HepG2 (cell line): ENCODE measurements at regions not wholly inside any gene's neighbourhood (a gene's known extent, or its start where the extent isn't known, plus 50 kb on each side); places are given as distances from the start of the nearest gene placed in this dataset.

ENCODE experiments used
- ATAC-seq: fragments of 200-7000 bp; cut with Tn5 transposase; 3 replicates; pipeline ENCODE4 v1.9.1; 2020; ENCODE audit warnings: mild to moderate bottlenecking, moderate library complexity
- BruUV-seq: library from RNA; stranded (reverse); fragments of 400-500 nt; replicated peaks from 2 replicates; lab custom pipeline; 2021; lab: Mats Ljungman, UMichigan
- CTCF ChIA-PET: fragments of 300-600 bp; formaldehyde crosslinking; extraction: SDS; loops from one replicate; lab custom pipeline; 2021; ENCODE audit warnings: low total read pairs, inconsistent platforms, low intra/inter-chr PET ratio; lab: Yijun Ruan, JAX
- POLR2A ChIA-PET: fragments of 350-600 bp; sonication (Branson Sonifier 250); formaldehyde crosslinking; loops from one replicate; lab custom pipeline; 2020; ENCODE audit warnings: antibody characterized with exemption, inconsistent platforms; lab: Yijun Ruan, JAX
- DNase-seq: peaks from one replicate; pipeline ENCODE4 v3.0.0-alpha.2; 2015; ENCODE audit warnings: low spot score
- FAIRE-seq: peaks from 3 replicates; lab custom pipeline; 2011; peaks lifted over from hg19 to GRCh38; lab: Jason Lieb, UNC
- H2AFZ ChIP-seq: one replicate; pipeline ENCODE4 v1.6.1; 2011; ENCODE audit warnings: low read length, inconsistent platforms
- H3K27ac ChIP-seq: fragments of 300-600 bp; 3 replicates; pipeline ENCODE4 v1.8.0; 2011; ENCODE audit warnings: mixed run types, mild to moderate bottlenecking, mixed read lengths, low read length, inconsistent platforms; ENCODE audit not compliant: insufficient read depth; ENCODE audit errors: extremely low read length
- H3K27me3 ChIP-seq, 2 experiments: fragments of 200-600 bp in 1 of 2; 2 replicates in 1 of 2; 3 replicates in 1 of 2; pipeline versions ENCODE4 v1.6.0 to v1.8.0; 2011; ENCODE audit warnings: low read length in 2 of 2, mild to moderate bottlenecking in 2 of 2, moderate library complexity in 2 of 2, inconsistent platforms in 1 of 2; ENCODE audit not compliant: insufficient read depth in 2 of 2, control insufficient read depth in 1 of 2
- H3K36me3 ChIP-seq, 2 experiments: fragments of 200-600 bp in 1 of 2; replicated peaks in 1 of 2; 2 replicates in 1 of 2; 3 replicates in 1 of 2; pipeline versions ENCODE4 v1.5.1 to v1.8.0; 2011; ENCODE audit warnings: low read length in 2 of 2, inconsistent platforms in 1 of 2; ENCODE audit not compliant: insufficient read depth in 2 of 2, control insufficient read depth in 1 of 2
- H3K4me1 ChIP-seq: 2 replicates; pipeline ENCODE4 v1.5.1; 2012; ENCODE audit warnings: low read length, inconsistent platforms; ENCODE audit not compliant: insufficient read depth
- H3K4me2 ChIP-seq: 2 replicates; pipeline ENCODE4 v1.6.0; 2011; ENCODE audit warnings: low read depth, low read length, inconsistent platforms
- H3K4me3 ChIP-seq, 3 experiments: fragments of 200-600 bp in 1 of 3; sonication (generic), shearing (Covaris generic) in 1 of 3; replicated peaks in 1 of 3; 2 replicates each; pipeline ENCODE4 v1.5.1; 2011 to 2016; ENCODE audit warnings: low read length in 3 of 3, inconsistent platforms in 2 of 3, low read depth in 2 of 3, mild to moderate bottlenecking in 2 of 3, control low read depth in 1 of 3, mixed read lengths in 1 of 3; ENCODE audit not compliant: insufficient read depth in 1 of 3
- H3K79me2 ChIP-seq: one replicate; pipeline ENCODE4 v1.6.1; 2011; ENCODE audit warnings: low read length, inconsistent platforms; ENCODE audit not compliant: insufficient read depth
- H3K9ac ChIP-seq: 2 replicates; pipeline ENCODE4 v1.6.0; 2011; ENCODE audit warnings: mild to moderate bottlenecking, low read depth, low read length, inconsistent platforms; ENCODE audit not compliant: insufficient read depth
- H3K9me3 ChIP-seq: 2 replicates; pipeline ENCODE4 v1.5.1; 2012; ENCODE audit warnings: mild to moderate bottlenecking, low read length
- H4K20me1 ChIP-seq: 2 replicates; pipeline ENCODE4 v1.6.0; 2011; ENCODE audit warnings: inconsistent platforms, mild to moderate bottlenecking, low read length, moderate library complexity; ENCODE audit not compliant: insufficient read depth
- ARID5B ChIP-seq: IDR thresholded peaks from 2 replicates; pipeline ENCODE4 v1.4.0; 2020; ENCODE audit warnings: mild to moderate bottlenecking, missing genetic modification reagents
- E2F5 ChIP-seq: sonication (generic); formaldehyde crosslinking; conservative IDR thresholded peaks from 2 replicates; pipeline ENCODE4 v1.4.0; 2020; ENCODE audit warnings: missing genetic modification reagents
- FOXK2 ChIP-seq: fragments of 450-650 bp; IDR thresholded peaks from 2 replicates; pipeline ENCODE4 v1.6.1; 2016
- HHEX ChIP-seq: IDR thresholded peaks from 2 replicates; pipeline ENCODE4 v1.6.1; 2016; ENCODE audit warnings: control low read depth
- KDM2A ChIP-seq: sonication (generic); formaldehyde crosslinking; IDR thresholded peaks from 2 replicates; pipeline ENCODE4 v1.4.0; 2020; ENCODE audit warnings: low read depth, missing genetic modification reagents, borderline replicate concordance
- NR2C2 ChIP-seq: sonication (generic); formaldehyde crosslinking; IDR thresholded peaks from 2 replicates; pipeline ENCODE4 v1.4.0; 2020; ENCODE audit warnings: missing genetic modification reagents, mild to moderate bottlenecking, moderate library complexity, borderline replicate concordance
- PCBP2 ChIP-seq: fragments of 200-400 bp; formaldehyde crosslinking; optimal IDR thresholded peaks from 2 replicates; pipeline ENCODE3; 2018; ENCODE audit warnings: low read length, low read depth; ENCODE audit not compliant: poor library complexity, severe bottlenecking
- PTBP1 ChIP-seq: fragments of 200-400 bp; formaldehyde crosslinking; IDR thresholded peaks from 2 replicates; pipeline ENCODE4 v1.6.1; 2018; ENCODE audit warnings: low read length, low read depth; ENCODE audit not compliant: poor library complexity, severe bottlenecking
- SIX1 ChIP-seq: sonication (generic); formaldehyde crosslinking; IDR thresholded peaks from 2 replicates; pipeline ENCODE4 v1.4.0; 2020; ENCODE audit warnings: missing genetic modification reagents, borderline replicate concordance
- SRSF9 ChIP-seq: fragments of 200-400 bp; formaldehyde crosslinking; IDR thresholded peaks from 2 replicates; pipeline ENCODE4 v1.6.1; 2018; ENCODE audit warnings: borderline replicate concordance, mild to moderate bottlenecking, low read depth, low read length; ENCODE audit not compliant: insufficient read depth, poor library complexity, severe bottlenecking
- TSC22D2 ChIP-seq: sonication (generic); formaldehyde crosslinking; IDR thresholded peaks from 2 replicates; pipeline ENCODE4 v1.5.1; 2020; ENCODE audit warnings: missing genetic modification reagents, mild to moderate bottlenecking, borderline replicate concordance
- ZNF329 ChIP-seq: sonication (generic); formaldehyde crosslinking; IDR thresholded peaks from 2 replicates; pipeline ENCODE4 v1.9.0; 2021; ENCODE audit warnings: low read depth, mild to moderate bottlenecking, missing genetic modification reagents
- ZNF33A ChIP-seq: sonication (generic); formaldehyde crosslinking; IDR thresholded peaks from 2 replicates; pipeline ENCODE4 v1.5.1; 2020; ENCODE audit warnings: missing genetic modification reagents, mild to moderate bottlenecking, moderate library complexity, borderline replicate concordance
- WGBS: methylation state at CpG from one replicate; pipeline ENCODE4 v1.1.6; 2017; ENCODE audit warnings: low lambda C conversion rate; 5-methylcytosine and 5-hydroxymethylcytosine counted together
- in situ Hi-C: cut with HindIII; loops from 2 replicates; pipeline ENCODE4 v1.10.0; 2017; ENCODE audit warnings: low pct_unique_long_range_greater_than_20kb; ENCODE audit not compliant: extremely low pct_ligation_motif_present
- intact Hi-C: fragments of 100-400 bp; cut with micrococcal nuclease; formaldehyde crosslinking; loops from one replicate; pipeline ENCODE4 v1.10.0; 2022; ENCODE audit not compliant: unreplicated experiment
- TF ChIP-seq, protein P1 (sequence below): sonication (generic); formaldehyde crosslinking; IDR thresholded peaks from 2 replicates; pipeline ENCODE4 v1.8.0; 2022; ENCODE audit warnings: low read depth, missing genetic modification reagents
- TF ChIP-seq, protein P2 (sequence below), 2 experiments: sonication (generic) in 1 of 2; formaldehyde crosslinking in 1 of 2; IDR thresholded peaks; 2 replicates each; pipeline versions ENCODE4 v1.4.0 to v1.6.1; 2018 to 2020; ENCODE audit warnings: missing genetic modification reagents in 2 of 2, borderline replicate concordance in 1 of 2, low read depth in 1 of 2, mild to moderate bottlenecking in 1 of 2, missing biosample characterization in 1 of 2

DNA sequence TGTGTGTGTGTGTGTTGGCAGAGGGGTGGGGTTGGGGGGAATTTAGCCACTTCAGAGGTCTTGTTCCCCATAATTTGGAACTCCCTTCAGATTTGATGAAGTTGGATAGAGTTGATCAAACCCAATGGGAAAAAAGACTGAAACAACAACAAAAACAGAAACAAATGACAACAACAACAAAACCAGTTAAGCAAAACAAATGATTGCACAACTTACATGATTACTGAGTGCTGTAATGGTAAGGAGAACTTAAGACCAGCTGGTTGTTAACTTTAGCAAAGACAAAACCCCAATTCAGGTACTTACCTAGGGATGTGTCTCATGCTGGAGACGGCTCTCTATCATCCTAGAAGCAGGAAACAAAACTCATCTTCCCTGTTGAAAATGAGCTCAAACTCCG, 107.8 kb upstream of the DDHD1 start (continued):
- TF ChIP-seq PTBP1 (no peak), PCBP2 (no peak)

DNA sequence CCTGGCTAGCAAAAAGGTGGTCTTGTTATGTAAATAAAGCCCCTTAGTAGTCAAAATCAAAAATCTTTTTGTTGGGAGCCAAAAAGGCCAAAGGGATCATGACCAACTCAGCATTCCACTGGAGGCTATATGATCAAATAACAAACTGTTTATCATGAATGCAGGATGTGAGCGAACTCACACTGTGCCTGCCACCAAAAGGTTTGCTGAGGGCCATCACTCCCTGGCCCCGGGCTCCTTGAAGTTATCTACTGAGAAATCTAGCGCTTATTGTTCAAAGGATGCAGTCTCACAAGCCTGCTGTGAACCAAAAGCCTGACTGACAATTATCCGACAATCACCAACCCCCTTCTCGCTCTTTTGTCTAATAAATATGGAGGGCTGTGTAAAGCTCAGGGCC, 107.2 kb upstream of the DDHD1 start:
- BruUV-seq = no TSS peak
- ChIA-PET POLR2A (no interaction called here), CTCF (no interaction called here)
- 44% methylated on average over 5 of the region's 5 CpGs for WGBS
- H3K4me2 ChIP-seq = no peak overlapping the region
- no peak for ATAC-seq
- no peaks in the 10 kb centered on the region for H3K9me3 ChIP-seq
- no peak overlapping the region for H3K9ac ChIP-seq
- no peaks in the 10 kb centered on the region for H3K4me1 ChIP-seq
- H3K79me2 ChIP-seq = no peaks in the 10 kb centered on the region
- H2AFZ ChIP-seq = no peak overlapping the region
- intact Hi-C loops (no loop called here), in situ Hi-C loops (no loop called here)
- no peak overlapping the region for H3K27ac ChIP-seq
- no peak for DNase-seq
- no peak overlapping the region for H3K4me3 ChIP-seq
- no peaks in the 10 kb centered on the region; a peak in 1 of 5 replicates for H3K27me3 ChIP-seq
- H3K36me3 ChIP-seq = no peaks in the 10 kb centered on the region
- no peak for FAIRE-seq
- TF ChIP-seq SIX1 (CRISPR knock-in tag) (no peak), ZNF33A (CRISPR knock-in tag) (no peak), TSC22D2 (CRISPR knock-in tag) (no peak), HHEX (CRISPR knock-in tag) (no peak), SRSF9 (no peak), KDM2A (CRISPR knock-in tag) (no peak), FOXK2 (no peak), ARID5B (no peak), NR2C2 (CRISPR knock-in tag) (no peak), E2F5 (no peak), ZNF329 (CRISPR knock-in tag) (no peak)
- TF ChIP-seq, protein P1, sequence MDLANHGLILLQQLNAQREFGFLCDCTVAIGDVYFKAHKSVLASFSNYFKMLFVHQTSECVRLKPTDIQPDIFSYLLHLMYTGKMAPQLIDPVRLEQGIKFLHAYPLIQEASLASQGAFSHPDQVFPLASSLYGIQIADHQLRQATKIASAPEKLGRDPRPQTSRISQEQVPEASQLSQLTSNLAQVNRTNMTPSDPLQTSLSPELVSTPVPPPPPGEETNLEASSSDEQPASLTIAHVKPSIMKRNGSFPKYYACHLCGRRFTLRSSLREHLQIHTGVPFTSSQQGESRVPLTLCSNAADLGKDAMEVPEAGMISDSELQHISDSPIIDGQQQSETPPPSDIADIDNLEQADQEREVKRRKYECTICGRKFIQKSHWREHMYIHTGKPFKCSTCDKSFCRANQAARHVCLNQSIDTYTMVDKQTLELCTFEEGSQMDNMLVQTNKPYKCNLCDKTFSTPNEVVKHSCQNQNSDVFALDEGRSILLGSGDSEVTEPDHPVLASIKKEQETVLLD (CRISPR knock-in tag) = no peak
- TF ChIP-seq, protein P2, sequence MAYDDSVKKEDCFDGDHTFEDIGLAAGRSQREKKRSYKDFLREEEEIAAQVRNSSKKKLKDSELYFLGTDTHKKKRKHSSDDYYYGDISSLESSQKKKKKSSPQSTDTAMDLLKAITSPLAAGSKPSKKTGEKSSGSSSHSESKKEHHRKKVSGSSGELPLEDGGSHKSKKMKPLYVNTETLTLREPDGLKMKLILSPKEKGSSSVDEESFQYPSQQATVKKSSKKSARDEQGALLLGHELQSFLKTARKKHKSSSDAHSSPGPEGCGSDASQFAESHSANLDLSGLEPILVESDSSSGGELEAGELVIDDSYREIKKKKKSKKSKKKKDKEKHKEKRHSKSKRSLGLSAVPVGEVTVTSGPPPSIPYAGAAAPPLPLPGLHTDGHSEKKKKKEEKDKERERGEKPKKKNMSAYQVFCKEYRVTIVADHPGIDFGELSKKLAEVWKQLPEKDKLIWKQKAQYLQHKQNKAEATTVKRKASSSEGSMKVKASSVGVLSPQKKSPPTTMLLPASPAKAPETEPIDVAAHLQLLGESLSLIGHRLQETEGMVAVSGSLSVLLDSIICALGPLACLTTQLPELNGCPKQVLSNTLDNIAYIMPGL (CRISPR knock-in tag; IDR thresholded peaks at IDR 0.05; ENCODE audit: borderline replicate concordance in 1 of 2, low read depth in 1 of 2) = no peak
- no peaks in the 10 kb centered on the region for H4K20me1 ChIP-seq
